ENCODE measurements at regions not wholly inside any gene's neighbourhood (a gene's known extent, or its start where the extent isn't known, plus 50 kb on each side); places are given as distances from the start of the nearest gene placed in this dataset.

GRCh38 chr2:125643128-125643527, 1012.8 kb upstream of the GYPC start:
- no peaks in the 10 kb centered on the region for H4K20me1 ChIP-seq (ENCODE audit: insufficient read depth, low read length)
- dilution Hi-C loops (cut with HindIII; ENCODE audit: low sequenced_read_pairs, unreplicated experiment) (no loop called here), intact Hi-C loops (cut with micrococcal nuclease) (no loop called here), in situ Hi-C loops (cut with MboI; ENCODE audit: low sequenced_read_pairs) (no loop called here)
- TF ChIP-seq BHLHE40 (IDR thresholded peaks at IDR 0.05; ENCODE audit: low read depth, low read length) (no peak), FOS (IDR thresholded peaks at IDR 0.05; ENCODE audit: low read depth, low read length) (no peak), SMC3 (IDR thresholded peaks at IDR 0.05; ENCODE audit: low read depth, low read length) (no peak), CHD1 (IDR thresholded peaks at IDR 0.05; ENCODE audit: low read depth, low read length) (no peak), RCOR1 (IDR thresholded peaks at IDR 0.05; ENCODE audit: insufficient replicate concordance, low read length) (no peak), MAFK (IDR thresholded peaks at IDR 0.05; ENCODE audit: low read depth, low read length) (no peak), CTCF (conservative IDR thresholded peaks at IDR 0.05; ENCODE audit: low read depth, low read length) (no peak), POLR2A (IDR thresholded peaks at IDR 0.05; ENCODE audit: low read depth, low read length) (no peak)
- no peaks in the 10 kb centered on the region for H3K27me3 ChIP-seq (ENCODE audit: control insufficient read depth, insufficient read depth, low read length)
- no peak overlapping the region for H2BK5ac ChIP-seq (ENCODE audit: low read depth, low read length, poor library complexity, severe bottlenecking)
- no CpG with 5 or more reads among the region's 2 CpGs for WGBS, 2 experiments (ENCODE audit: extremely low coverage in 2 of 2, insufficient read length in 1 of 2)
- BruUV-seq (replicated peaks) = no TSS peak
- peaks cover 10% of the 10 kb centered on the region for H3K9me3 ChIP-seq (ENCODE audit: control insufficient read depth, insufficient read depth, low read length)
- no peak overlapping the region for H3K27ac ChIP-seq (ENCODE audit: insufficient read depth, low read length)
- H3K18ac ChIP-seq (ENCODE audit: low read depth, low read length) = no peak overlapping the region
- no peak overlapping the region for H3K14ac ChIP-seq (replicated peaks; ENCODE audit: low read depth, low read length)
- no peak overlapping the region for H2AK9ac ChIP-seq (replicated peaks; ENCODE audit: low read depth, low read length, poor library complexity)
- no peaks in the 10 kb centered on the region for H3K9me1 ChIP-seq (ENCODE audit: insufficient read depth, low read length)
- H3K4me1 ChIP-seq (ENCODE audit: control insufficient read depth, insufficient read depth, low read length) = no peaks in the 10 kb centered on the region
- H2AK5ac ChIP-seq (ENCODE audit: low read depth, low read length) = no peak overlapping the region
- H3K36me3 ChIP-seq (ENCODE audit: control insufficient read depth, insufficient read depth, low read length) = no peaks in the 10 kb centered on the region
- H4K91ac ChIP-seq (ENCODE audit: insufficient read depth, low read depth, low read length) = no peak overlapping the region
- no peak overlapping the region for H4K8ac ChIP-seq (ENCODE audit: low read depth in 2 of 2, low read length in 2 of 2)
- H3K23ac ChIP-seq (ENCODE audit: low read depth, low read length) = no peak overlapping the region
- H3K79me1 ChIP-seq (ENCODE audit: low read depth in 1 of 2, low read length in 2 of 2) = no peaks in the 10 kb centered on the region
- no peak overlapping the region for H2BK20ac ChIP-seq (ENCODE audit: low read depth, low read length)
- POLR2A ChIA-PET (ENCODE audit: unreplicated experiment) = no interaction called here
- ATAC-seq (ENCODE audit: low read depth) (no peak), DNase-seq (no peak)
- H3K4ac ChIP-seq (ENCODE audit: low read depth, low read length) = no peak overlapping the region
- H2AFZ ChIP-seq (replicated peaks; ENCODE audit: low read length, poor library complexity) = no peak overlapping the region
- H2BK15ac ChIP-seq (ENCODE audit: low read depth, low read length) = no peak overlapping the region
- no peak overlapping the region for H3K4me2 ChIP-seq (ENCODE audit: low read depth, low read length)
- H2BK120ac ChIP-seq (ENCODE audit: low read depth, low read length) = no peak overlapping the region
- H3K56ac ChIP-seq (ENCODE audit: extremely low read depth, insufficient read depth, low read length) = no peak overlapping the region
- CTCF ChIA-PET = no interaction called here
- H3K9ac ChIP-seq (ENCODE audit: low read depth, low read length) = no peak overlapping the region
- no peak overlapping the region for H3K4me3 ChIP-seq (ENCODE audit: insufficient read depth, low read depth, low read length)
- no peak overlapping the region for H4K5ac ChIP-seq (ENCODE audit: low read depth, low read length)

Data from IMR-90 (cell line).